ENCODE measurements at regions not wholly inside any gene's neighbourhood (a gene's known extent, or its start where the extent isn't known, plus 50 kb on each side); places are given as distances from the start of the nearest gene placed in this dataset.

DNA sequence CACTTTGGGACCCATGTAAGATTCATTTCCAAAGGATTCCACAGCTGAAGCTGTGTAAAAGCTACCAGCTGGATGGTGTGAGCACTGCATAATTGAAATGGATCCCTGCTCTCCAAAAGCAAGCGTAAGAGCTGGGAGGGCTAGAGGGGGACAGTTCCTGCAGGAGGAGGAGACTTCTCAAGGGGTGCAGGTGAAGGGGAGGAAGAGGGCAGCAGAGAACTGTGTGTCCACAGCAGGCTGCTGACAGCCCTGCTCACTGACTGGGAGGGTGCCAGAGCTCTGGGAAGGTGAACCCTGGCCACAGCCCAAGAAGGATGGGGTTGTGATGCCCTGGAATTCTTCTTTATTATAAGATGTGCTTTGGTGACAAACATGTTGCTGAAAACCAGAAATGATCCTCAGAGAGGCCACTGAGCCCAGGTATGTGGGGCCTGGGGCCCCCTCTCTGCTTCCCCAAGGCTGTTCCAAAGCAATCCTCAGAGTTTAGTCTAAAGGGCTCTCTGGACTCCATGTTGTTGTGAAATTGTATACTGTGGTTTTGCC is 112.8 kb upstream of the SLC25A48 start:
- no peak for DNase-seq

DNA sequence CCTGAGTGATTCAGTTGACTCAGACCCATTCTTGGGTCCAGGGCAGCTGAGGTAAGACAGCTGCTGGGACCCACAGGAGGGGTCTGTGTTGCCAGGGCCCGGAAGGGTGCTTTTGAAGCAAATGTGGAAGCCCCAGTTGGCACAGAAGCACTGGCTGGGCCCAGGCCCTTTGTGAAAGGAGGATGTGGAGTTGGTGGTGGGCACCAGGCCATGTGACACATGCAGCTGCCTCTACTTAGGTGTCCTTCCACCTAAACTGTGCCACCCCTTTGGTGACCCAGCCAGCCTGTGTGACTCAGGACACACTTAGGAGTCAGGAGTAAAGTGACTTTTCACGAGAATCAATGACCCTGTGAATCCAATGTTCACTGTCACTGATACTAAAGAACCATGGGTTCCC is 114.3 kb upstream of the SLC25A48 start:
- no peak for DNase-seq

GRCh38 chr5:135719428-135720063 is 114.9 kb upstream of the SLC25A48 start:
- DNase-seq, result no peak

DNA sequence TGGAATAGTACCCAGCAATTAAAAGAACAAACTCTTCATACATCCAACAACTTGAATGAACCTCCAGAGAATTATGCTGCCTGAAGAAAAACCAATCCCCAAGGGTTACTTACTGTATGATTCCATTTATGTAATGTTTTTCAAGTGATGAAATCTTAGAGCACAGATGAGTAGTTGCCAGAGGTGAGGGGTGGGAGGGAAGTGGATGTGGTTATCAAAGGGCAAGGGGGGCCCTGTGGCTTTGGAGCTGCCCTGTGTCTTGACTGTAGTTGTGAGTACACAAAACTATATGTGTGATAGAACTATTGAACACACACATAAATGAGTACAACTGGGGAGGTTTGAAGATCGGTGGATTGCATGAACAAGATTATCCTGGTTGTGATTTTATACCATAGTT is 115.8 kb upstream of the SLC25A48 start:
- DNase-seq, result no peak

DNA sequence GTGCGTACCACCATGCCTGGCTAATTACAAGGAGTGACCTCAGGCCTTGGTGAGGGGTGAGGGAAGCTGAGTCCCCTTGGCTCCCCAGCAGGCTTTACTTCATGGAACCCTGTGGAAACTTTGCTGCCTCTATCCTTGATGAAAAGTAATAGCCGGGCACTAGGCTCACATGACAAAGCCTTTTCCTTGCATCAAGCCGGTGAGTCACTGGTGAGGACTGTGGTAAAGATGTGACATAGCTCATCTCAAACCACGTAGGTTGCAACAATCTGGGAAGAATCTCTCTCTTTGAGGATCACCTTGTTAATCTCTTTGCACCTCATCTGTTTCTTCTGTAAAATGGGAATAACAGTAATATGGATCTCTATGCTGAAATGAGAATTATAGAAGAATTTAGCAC is 116.3 kb upstream of the SLC25A48 start:
- no peak for DNase-seq

- DNase-seq, result no peak
Measured at GRCh38 chr5:135715267-135716055, 119.0 kb upstream of the SLC25A48 start.

GRCh38 chr5:135714126-135714894 is 120.2 kb upstream of the SLC25A48 start:
- DNase-seq, result no peak

GRCh38 chr5:135713161-135713915 is 121.1 kb upstream of the SLC25A48 start:
- no peak for DNase-seq

DNA sequence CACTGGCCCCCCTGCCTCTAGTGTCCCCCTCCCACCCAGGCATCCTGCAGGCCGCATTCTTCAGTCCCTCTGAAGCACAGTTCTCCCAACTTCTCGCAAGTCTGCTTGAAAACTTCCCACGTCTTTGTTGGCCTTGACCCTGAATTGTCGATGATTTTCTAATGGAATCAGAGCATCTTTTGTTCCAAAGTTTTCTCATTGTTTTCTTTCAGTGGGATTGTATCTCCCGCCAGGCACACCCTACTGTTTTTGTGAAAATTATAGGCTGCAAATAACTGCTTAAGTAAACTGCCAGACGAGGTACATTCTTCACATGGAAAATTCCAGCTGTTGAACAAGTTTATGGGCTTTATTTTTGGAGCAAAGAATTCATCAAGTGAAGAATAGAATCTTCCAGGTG is 122.6 kb upstream of the SLC25A48 start:
- no peak for DNase-seq

GRCh38 chr5:135710045-135710675 is 124.3 kb upstream of the SLC25A48 start:
- peak; percentile 70 for DNase-seq

DNA sequence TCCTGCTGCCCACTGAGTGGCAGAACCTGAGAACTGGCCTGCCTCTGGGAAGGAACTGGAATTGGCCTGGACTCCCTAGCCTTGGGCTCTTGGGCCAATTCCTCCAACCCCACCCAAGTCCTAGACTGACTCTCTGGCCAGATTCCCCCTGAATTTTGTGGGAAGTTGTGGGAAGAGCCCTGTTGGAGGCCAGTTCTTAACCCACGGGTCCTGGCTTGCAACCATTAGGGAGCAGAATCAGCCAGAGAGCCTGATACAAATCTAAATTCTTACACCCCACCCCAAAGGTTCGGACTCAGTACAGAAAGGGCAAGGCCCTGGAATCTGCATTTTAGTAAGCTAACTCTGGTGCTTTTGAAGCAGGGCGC is 125.3 kb upstream of the SLC25A48 start:
- DNase-seq, result no peak

GRCh38 chr5:135708481-135709207 is 125.8 kb upstream of the SLC25A48 start:
- no peak for DNase-seq

- DNase-seq, result no peak
Measured at GRCh38 chr5:135707302-135707701, 127.2 kb upstream of the SLC25A48 start.

DNA sequence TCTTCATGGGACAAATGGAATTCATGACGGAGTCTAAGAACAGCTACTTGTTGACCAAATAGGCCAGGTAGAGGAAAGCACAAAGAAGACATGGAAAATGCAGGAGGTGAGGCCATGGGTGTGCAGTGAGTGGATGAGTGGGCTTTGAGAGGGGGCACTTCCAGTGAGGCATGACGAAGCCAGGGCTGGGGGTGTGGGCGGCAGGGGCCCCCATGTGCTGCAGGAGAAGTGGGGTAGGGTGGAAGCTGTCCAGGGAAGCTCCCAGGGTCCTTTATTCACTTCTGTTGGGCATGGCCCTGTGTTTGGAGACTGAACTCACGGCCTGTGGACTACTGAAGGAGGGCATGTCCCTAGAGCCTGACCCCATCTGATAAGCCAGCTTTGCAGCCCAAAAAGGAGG is 127.6 kb upstream of the SLC25A48 start:
- DNase-seq, result no peak

DNA sequence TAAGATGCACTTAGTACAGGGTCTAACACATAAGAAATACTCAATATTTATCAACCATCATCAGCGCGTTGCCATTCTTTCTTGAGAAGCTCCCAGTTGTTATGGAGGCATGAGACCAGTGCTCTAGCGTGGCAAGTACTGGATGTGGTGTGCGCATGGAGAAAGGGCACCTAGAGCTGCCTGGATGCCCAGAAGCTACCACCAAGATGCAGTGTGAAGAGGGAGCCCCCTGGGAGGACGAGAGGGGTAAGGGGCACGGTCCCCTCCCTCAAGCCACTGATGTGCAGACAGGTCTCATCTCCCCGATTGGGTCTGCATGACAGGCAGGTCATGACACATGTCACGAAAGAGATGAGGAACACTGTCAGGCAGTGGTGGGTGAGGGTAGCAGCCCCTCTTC is 127.7 kb upstream of the CXCL14 start:
- no peak for DNase-seq

DNA sequence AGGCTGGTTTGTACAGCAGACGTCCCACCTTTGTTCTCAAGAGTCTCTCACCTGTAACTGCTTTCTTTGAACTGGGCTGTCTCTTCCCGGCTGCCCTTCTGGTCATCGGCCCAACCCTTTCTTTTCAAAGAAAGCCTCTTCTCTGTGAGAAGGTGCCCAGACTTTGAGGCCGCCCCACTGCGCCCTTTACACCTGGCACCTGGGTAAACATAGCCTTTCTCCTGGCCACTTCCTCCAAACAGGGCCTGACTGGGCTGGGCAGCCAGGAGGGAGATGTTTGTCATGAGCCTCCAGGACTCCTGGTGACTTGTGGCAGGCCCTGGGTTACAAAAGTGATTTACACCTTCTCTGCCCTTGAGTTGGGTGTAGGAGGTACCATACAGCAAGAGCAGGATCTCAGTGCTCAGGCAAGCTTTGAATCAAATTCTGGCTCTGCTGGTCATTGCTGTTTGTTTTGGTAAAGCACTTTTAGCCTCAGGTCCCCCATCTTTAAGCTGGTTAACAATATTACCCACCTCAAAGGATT is 127.2 kb upstream of the CXCL14 start:
- DNase-seq, result no peak

- no peak for DNase-seq
Measured at GRCh38 chr5:135705141-135705631, 126.4 kb upstream of the CXCL14 start.

GRCh38 chr5:135704616-135705015 is 125.8 kb upstream of the CXCL14 start:
- no peak for DNase-seq

DNA sequence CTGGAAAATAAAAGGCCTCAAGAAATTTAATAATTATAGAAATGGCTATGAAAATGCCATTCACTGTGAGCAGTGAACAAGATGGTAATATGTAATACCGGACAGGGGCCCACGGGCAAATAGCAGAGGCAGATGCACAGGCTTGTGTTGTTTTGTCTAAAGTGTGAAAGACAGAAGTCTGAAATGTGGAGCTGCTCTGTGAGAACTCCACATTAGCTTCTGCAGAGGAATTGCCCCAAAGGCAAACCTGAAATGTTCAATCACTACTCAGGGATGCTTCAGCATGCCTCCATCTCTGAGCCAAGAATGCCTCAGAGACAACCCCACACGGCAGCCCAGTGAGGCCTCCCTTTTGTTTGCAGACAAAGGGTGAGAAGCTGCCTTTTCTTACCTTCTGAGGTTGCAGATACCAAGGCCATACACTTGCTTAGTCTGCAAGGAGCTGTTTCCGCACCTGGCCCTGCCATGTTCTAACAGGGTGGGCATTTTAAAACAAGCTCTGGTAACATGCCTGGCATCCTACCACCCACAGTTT is 124.3 kb upstream of the CXCL14 start:
- no peak for DNase-seq

GRCh38 chr5:135702191-135702590 is 123.4 kb upstream of the CXCL14 start:
- DNase-seq, result no peak
